Coronary artery (tissue), 2 donors: ENCODE measurements at regions not wholly inside any gene's neighbourhood (a gene's known extent, or its start where the extent isn't known, plus 50 kb on each side); places are given as distances from the start of the nearest gene placed in this dataset.
"Not testable (repeated sequence)": the region's sequence is repeated elsewhere in the genome, so short reads cannot be mapped to it uniquely, and the experiment has no call there.

Source experiments
- DNase-seq: peaks from one replicate; pipeline ENCODE4 v3.0.0-alpha.2; 2017; ENCODE audit warnings: low spot score
- H3K27ac ChIP-seq, 2 donors: fragments of 200-600 bp; sonication (generic); one replicate each; pipeline ENCODE4 v1.5.1; 2016 to 2019
- H3K4me3 ChIP-seq: fragments of 200-600 bp; sonication (generic); 2 replicates; pipeline ENCODE4 v1.5.1; 2016; ENCODE audit warnings: mild to moderate bottlenecking, moderate library complexity
- TF ChIP-seq, protein P1 (sequence below): fragments of 200-600 bp; sonication (generic); IDR thresholded peaks from one replicate; pipeline ENCODE4 v1.5.1; 2019; ENCODE audit warnings: antibody characterized with exemption

DNA sequence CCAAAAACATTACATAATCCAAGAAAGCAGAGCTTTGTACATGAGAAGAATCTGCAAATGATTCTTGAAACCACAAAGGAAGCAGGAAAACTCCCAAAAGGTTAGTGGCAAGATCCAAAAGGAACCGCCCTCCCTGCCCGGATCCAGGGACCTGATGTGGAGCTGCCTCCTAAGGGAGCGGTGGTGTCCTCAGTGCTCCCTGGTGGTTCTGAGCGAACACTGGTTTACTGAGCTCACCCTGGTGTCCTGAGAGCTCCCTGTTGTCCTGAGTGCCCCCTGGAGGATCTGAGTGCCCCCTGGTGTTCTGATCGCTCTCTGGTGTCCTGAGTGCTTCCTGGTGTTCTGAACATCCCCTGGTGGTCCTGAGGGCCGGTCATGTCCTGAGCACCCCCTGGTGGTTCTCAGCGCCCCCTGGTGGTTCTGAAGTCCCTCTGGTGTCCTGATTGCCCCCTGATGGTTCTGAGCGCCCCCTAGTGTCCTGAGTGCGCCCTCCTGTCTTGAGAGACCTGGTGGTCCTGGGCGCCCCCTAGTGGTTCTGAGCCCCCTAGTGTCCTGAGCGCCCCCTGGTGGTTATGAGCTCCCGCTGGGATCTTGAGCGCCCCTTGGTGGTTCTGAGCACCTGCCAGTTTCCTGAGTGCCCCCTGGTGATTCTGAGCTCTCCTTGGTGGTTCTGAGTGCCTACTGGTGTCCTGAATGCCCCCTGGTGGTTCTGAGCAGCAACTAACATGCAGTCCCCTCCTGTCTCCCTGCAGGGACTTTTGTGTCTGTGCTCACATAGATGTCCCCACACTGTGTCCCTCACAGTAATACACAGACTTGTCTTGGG is 891.1 kb downstream of the TMEM121 start:
- H3K4me3 ChIP-seq, result no peak overlapping the region
- H3K27ac ChIP-seq, result no peak overlapping the region
- DNase-seq, result no peak
- TF ChIP-seq, protein P1, sequence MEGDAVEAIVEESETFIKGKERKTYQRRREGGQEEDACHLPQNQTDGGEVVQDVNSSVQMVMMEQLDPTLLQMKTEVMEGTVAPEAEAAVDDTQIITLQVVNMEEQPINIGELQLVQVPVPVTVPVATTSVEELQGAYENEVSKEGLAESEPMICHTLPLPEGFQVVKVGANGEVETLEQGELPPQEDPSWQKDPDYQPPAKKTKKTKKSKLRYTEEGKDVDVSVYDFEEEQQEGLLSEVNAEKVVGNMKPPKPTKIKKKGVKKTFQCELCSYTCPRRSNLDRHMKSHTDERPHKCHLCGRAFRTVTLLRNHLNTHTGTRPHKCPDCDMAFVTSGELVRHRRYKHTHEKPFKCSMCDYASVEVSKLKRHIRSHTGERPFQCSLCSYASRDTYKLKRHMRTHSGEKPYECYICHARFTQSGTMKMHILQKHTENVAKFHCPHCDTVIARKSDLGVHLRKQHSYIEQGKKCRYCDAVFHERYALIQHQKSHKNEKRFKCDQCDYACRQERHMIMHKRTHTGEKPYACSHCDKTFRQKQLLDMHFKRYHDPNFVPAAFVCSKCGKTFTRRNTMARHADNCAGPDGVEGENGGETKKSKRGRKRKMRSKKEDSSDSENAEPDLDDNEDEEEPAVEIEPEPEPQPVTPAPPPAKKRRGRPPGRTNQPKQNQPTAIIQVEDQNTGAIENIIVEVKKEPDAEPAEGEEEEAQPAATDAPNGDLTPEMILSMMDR, result peak; percentile 24

GRCh38 chr14:106419376-106419965 is 893.1 kb downstream of the TMEM121 start:
- H3K27ac ChIP-seq, result no peak overlapping the region
- TF ChIP-seq, protein P1, result no peak
- H3K4me3 ChIP-seq, result no peak overlapping the region
- no peak for DNase-seq

- H3K27ac ChIP-seq, H3K4me3 ChIP-seq, DNase-seq: not testable (repeated sequence)
Measured at GRCh38 chr14:106421431-106422033, 895.1 kb downstream of the TMEM121 start.

- TF ChIP-seq, protein P1, result no peak
- no peak for DNase-seq
- Histone ChIP-seq H3K4me3 (no peak overlapping the region), H3K27ac (no peak overlapping the region)
Measured at GRCh38 chr14:106422066-106422465, 895.7 kb downstream of the TMEM121 start.

GRCh38 chr14:106425150-106425549 is 898.8 kb downstream of the TMEM121 start:
- H3K27ac ChIP-seq, H3K4me3 ChIP-seq, DNase-seq: not testable (repeated sequence)

DNA sequence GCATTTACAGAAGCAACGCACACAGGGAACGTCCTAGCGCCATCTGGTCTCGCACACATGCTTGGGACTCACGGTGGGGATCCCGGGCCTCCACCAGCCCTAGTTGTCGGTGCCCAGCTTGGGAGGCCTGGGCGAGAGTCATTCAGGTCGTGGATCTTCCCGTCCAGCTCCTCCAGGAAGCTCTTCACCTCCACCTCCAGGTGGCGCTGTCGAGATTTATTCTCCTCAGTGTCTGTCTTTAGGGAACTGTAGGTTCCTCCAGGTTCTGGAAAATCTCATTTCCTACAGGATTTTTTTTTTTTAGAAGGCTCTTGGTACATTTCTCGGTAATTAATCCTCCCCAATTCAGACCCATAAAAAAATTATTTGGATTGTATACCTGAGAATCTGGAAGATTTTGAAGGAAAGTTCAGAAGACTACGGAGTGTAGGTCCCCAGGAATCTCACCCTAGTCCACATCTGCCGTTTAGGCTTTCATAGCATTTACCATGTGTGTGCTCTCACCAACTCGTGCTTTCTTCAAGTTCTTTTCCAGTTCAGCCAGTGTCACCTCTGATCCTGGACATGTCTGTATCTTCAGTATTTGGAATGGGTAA is 910.0 kb downstream of the TMEM121 start:
- TF ChIP-seq, protein P1, result no peak
- DNase-seq, result no peak
- Histone ChIP-seq H3K4me3 (no peak overlapping the region), H3K27ac (no peak overlapping the region)

DNA sequence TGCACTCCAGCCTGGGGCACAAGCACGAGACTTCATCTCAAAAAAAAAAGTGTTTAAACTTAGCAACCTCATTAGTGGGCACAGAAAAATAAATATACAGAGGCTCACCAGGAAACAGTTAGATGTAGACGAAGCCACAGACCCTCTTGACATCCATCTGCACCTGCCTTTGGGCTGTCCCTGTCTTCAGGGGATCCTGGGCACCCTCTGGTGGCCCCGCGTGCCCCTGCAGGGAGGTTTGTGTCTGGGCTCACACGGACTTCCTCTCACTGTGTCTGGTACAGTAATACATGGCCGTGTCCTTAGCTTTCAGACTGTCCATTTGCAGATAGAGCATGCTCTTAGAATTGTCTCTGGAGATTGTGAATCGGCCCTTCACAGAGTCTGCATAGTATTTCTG is 916.5 kb downstream of the TMEM121 start:
- H3K27ac ChIP-seq, result no peak overlapping the region
- H3K4me3 ChIP-seq, result no peak overlapping the region
- DNase-seq, result no peak
- TF ChIP-seq, protein P1, result no peak
